ENCODE measurements at regions not wholly inside any gene's neighbourhood (a gene's known extent, or its start where the extent isn't known, plus 50 kb on each side); places are given as distances from the start of the nearest gene placed in this dataset.
"Not testable (repeated sequence)": the region's sequence is repeated elsewhere in the genome, so short reads cannot be mapped to it uniquely, and the experiment has no call there.

- no peak for DNase-seq (ENCODE audit: low read depth)
Measured at GRCh38 chr3:82410366-82410765, 648.9 kb upstream of the GBE1 start.

GRCh38 chr3:82409842-82410241 lies 648.4 kb upstream of the GBE1 start:
- DNase-seq (ENCODE audit: low read depth): no peak

- no peak for DNase-seq (ENCODE audit: low read depth)
Measured at GRCh38 chr3:82392203-82392775, 630.8 kb upstream of the GBE1 start.

GRCh38 chr3:82390868-82391267 lies 629.4 kb upstream of the GBE1 start:
- DNase-seq (ENCODE audit: low read depth): no peak

GRCh38 chr3:82386647-82387046 lies 625.2 kb upstream of the GBE1 start:
- no peak for DNase-seq (ENCODE audit: low read depth)

DNA sequence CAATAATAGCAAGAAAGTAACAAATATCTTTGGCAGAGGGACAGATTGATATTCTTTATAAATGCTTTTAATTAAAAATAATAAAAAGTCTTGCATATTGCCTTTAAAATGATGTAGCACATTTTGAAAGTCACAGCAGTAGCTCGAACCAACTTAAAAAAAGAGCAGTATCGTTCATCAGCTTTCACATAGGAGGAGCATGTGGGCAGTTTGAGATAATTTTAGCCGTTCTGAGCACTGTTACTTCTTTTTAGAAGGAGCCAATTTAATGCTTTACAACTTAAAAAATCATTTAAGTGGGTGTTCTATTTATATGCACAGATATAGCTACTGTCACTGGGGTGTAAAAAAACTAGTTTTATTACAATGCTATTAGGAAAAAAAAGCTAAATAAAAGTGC lies 622.7 kb upstream of the GBE1 start:
- no peak for DNase-seq (ENCODE audit: low read depth)

DNA sequence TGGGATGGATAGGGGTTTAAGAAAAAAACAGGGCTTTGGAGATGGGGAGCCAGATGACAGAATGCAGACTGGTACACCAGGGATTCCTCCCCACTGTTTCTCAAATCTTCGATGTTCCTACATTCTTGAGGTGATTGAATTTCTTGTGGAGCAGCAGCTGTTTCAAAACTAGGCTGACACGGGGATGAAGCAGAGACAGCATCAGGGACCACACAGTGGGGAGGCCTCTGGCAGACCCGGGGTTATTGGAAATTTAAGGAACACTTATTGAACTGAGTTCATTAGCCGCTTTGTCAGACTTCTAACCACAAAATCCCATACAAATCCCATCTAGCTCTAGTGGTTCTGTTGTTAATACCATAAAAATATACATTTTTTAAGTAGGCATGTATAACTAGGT lies 621.4 kb upstream of the GBE1 start:
- DNase-seq (ENCODE audit: low read depth): no peak

GRCh38 chr3:82378392-82378791 lies 616.9 kb upstream of the GBE1 start:
- no peak for DNase-seq (ENCODE audit: low read depth)

DNA sequence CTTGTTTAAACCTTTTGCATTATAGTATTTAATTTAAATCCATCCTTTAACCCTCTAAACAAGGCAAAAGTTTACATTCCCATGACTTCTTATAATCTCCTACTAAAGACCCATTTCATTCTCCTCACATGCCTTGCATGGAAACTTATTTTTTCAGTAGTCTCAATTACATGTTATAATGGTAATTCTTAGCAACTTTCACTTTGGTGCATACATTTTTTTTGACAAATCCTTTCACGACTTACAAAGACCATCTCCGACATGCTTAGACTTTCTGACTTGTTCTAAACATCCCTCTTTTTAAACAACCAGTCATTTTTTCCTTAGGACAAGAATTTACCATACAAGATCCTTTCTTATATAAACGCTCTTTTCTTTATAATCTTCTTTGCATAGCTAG lies 615.4 kb upstream of the GBE1 start:
- DNase-seq (ENCODE audit: low read depth): no peak

GRCh38 chr3:82373833-82374232 lies 612.4 kb upstream of the GBE1 start:
- DNase-seq (ENCODE audit: low read depth): not testable (repeated sequence)

- no peak for DNase-seq (ENCODE audit: low read depth)
Measured at GRCh38 chr3:82364827-82365226, 603.4 kb upstream of the GBE1 start.

DNA sequence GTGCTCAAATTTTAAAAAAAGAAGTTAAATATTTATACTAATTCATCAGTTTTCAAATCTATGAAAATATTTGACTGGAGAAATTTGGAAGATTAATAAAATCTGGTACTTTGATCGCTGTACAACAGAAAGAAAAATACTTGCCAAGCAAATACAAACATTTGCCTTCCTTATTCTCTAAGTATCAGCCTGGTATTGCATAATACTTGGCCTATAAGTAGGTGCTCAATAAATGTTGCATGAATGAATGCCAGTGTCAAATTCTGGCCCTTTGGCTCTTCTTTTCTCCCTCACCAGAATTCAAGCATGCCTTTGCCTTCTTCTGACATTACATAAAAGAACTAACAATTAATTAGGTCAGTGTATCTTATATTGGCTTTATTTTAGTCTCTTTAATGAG lies 601.7 kb upstream of the GBE1 start:
- DNase-seq (ENCODE audit: low read depth): no peak

- DNase-seq (ENCODE audit: low read depth): no peak
Measured at GRCh38 chr3:82355228-82355627, 593.8 kb upstream of the GBE1 start.

DNA sequence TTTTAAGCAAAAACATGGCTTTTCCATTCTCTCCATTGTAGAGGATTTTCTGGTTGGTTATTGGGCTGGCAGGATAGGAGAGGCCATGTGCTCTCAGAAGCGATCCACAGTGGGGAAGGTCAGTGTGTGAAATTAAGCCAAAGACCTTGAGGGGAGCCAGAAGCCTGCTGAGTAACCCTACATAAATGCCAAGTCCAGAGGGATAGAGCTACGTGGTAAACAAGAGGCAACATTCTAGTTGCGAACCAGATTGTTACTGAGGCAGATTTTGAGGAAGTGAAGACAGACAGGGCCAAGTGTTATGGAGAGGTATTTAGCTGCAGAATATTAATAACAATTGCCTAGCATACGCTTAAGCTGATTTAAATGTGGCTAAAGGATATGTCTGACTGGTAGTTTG lies 592.8 kb upstream of the GBE1 start:
- DNase-seq (ENCODE audit: low read depth): no peak

GRCh38 chr3:82353306-82354171 lies 592.1 kb upstream of the GBE1 start:
- DNase-seq (ENCODE audit: low read depth): no peak

DNA sequence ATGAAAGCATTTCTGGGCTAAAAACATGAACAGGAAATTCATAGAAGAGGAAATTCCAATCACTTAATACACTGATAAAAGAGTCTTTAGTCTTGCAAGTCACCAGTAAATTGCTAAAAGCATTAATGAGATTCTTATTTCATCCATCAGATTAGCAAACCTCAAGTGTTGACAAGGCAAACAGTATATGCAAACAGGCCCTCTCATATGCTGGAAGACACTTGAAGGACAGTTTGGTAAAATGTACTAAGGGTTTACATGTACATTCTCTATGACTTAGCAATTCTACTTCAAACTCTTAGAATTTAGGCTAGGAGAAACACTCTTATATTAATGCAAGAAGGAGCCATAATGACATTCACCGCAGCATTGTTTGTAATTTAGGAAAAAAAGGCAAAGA lies 586.1 kb upstream of the GBE1 start:
- no peak for DNase-seq (ENCODE audit: low read depth)

GRCh38 chr3:82342521-82342920 lies 581.1 kb upstream of the GBE1 start:
- no peak for DNase-seq (ENCODE audit: low read depth)

DNA sequence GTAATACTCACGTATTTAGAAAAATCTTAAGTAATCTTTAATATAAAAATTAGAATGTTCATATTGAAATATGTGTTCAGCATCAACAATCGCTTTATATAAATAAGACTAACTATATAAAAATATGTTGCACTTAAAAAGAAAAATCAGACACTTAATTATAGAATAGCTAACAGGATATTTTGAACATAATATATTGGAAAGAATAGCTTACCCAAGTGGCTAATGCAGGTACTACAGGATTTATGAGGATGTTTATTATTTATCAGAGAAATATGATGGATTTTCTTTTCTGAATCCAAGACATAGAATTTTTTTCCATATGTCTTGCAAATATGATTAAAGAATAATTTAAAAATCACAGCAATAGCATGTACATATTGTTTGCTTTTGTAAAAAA lies 567.9 kb upstream of the GBE1 start:
- DNase-seq (ENCODE audit: low read depth): no peak

GRCh38 chr3:82311901-82312300 lies 550.5 kb upstream of the GBE1 start:
- DNase-seq (ENCODE audit: low read depth): no peak

GRCh38 chr3:82308755-82309154 lies 547.3 kb upstream of the GBE1 start:
- DNase-seq (ENCODE audit: low read depth): no peak

- no peak for DNase-seq (ENCODE audit: low read depth)
Measured at GRCh38 chr3:82306189-82306588, 544.7 kb upstream of the GBE1 start.

- no peak for DNase-seq (ENCODE audit: low read depth)
Measured at GRCh38 chr3:82294609-82295008, 533.2 kb upstream of the GBE1 start.

GRCh38 chr3:82293867-82294266 lies 532.4 kb upstream of the GBE1 start:
- no peak for DNase-seq (ENCODE audit: low read depth)

- no peak for DNase-seq (ENCODE audit: low read depth)
Measured at GRCh38 chr3:82293435-82293834, 532.0 kb upstream of the GBE1 start.

Measured in CMK (cell line).